GM12873 (cell line): ENCODE measurements at regions not wholly inside any gene's neighbourhood (a gene's known extent, or its start where the extent isn't known, plus 50 kb on each side); places are given as distances from the start of the nearest gene placed in this dataset.

ENCODE experiments used
- TF ChIP-seq, protein P1 (sequence below): IDR thresholded peaks from 2 replicates; pipeline ENCODE4 v1.5.1; 2012; ENCODE audit warnings: low read depth, mild to moderate bottlenecking, moderate library complexity, low read length, control low read depth; ENCODE audit not compliant: insufficient read depth; ENCODE audit errors: missing control alignments

DNA sequence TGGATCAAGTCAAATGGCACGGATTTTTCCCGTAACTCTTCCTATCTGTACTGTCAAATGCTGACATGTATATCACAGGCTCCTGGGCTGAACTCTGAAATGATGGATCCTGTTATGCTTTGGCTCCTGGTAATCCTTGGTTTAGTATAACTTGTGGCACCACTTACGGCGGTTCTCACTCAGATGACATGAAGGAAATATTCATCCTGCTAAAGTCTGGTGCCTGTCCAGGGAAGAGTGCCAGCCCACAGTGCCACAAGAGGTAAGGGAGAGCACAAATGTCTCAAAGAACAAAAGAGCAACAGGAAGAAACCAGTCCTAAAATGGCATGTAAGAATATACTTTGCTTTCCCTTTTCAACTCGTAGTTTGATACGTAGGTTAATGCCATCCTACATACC is 93.1 kb upstream of the TAB2 start:
- TF ChIP-seq, protein P1, sequence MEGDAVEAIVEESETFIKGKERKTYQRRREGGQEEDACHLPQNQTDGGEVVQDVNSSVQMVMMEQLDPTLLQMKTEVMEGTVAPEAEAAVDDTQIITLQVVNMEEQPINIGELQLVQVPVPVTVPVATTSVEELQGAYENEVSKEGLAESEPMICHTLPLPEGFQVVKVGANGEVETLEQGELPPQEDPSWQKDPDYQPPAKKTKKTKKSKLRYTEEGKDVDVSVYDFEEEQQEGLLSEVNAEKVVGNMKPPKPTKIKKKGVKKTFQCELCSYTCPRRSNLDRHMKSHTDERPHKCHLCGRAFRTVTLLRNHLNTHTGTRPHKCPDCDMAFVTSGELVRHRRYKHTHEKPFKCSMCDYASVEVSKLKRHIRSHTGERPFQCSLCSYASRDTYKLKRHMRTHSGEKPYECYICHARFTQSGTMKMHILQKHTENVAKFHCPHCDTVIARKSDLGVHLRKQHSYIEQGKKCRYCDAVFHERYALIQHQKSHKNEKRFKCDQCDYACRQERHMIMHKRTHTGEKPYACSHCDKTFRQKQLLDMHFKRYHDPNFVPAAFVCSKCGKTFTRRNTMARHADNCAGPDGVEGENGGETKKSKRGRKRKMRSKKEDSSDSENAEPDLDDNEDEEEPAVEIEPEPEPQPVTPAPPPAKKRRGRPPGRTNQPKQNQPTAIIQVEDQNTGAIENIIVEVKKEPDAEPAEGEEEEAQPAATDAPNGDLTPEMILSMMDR = no peak

DNA sequence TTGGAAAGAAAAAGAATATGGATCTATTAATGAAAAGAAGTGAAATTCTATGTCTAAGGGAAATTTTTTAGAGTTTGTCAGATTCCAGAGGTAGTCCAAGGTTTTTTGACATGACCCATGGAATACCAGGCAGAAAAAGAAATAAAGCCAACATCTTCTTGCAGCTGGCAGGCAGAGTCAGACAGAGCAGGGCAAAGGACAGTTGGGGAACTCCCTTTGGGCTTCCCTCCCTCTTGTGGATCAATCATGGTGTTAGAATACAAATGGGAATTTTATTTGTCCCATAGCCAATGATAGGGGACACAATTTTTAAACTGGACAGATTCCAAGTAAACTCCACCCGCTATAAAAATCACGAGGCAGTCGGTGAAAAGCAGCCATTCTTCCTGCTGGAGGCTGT is 92.1 kb upstream of the TAB2 start:
- TF ChIP-seq, protein P1 = no peak

DNA sequence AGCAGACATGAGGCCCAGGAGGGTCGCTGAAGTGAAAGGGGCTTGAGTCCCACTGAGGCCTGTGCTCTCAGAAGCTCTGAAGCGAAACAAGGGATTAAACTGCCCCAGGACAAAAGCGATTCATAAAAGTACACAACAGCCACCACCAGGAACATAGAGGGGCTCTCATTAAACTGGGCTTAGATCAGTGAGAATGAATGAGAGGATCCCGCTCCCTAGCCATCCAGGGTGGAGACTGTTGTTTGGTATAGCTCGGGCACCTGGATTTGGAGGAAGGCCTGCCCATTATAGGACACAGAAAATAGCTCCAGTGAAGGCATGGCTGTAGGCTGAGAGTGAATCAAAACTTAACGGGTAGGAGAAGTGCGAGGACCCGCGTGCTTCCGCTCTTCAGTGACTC is 91.6 kb upstream of the TAB2 start:
- TF ChIP-seq, protein P1 = no peak

DNA sequence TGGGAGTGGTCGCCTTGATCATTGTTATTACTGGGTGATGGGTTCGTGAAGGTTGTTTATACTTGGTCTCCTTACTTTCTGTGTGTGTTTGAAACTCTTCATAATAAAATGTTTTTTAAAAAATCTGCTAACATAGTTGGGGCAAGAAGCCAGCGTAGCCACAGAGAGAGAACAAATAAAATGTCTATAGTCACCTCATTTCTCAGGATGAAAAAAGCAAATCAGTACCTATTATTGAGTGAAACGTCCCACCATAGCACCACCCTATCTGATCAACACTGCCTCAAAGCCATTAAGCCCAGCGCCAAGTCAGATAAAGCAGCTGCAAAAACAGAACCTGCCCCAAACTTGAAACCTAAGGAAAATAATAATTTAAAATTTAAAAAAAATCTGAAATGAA is 89.7 kb upstream of the TAB2 start:
- TF ChIP-seq, protein P1 = no peak

DNA sequence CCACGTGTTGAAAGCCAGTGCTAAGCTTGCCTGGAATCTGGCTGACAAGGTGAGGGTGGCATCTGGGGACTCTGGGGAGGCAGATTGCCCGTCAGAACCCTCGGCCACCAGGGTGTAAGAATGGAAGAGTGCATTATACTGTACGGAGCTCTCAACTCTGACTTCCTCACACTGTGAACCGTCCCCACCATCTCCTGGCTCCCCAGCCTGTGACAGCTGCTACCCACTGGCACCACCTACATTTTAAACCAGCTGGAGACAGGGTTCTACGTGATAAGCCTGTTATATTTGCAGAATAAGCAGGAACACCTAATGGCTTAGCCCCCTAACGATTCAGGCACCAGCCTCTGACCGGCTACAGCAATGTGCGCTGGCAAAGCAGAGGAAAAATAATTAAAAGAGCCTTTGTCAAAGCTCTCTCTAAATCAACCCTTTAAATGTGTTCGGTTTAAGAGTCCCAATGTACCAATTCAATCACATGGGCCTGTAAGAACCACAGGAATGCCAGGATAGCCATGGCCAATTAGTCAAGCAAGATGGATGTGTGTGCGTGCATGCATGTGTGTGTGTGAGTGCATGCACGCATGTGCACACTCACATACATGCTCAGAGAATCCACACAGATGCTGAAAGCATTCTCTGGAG is 89.1 kb upstream of the TAB2 start:
- TF ChIP-seq, protein P1 = no peak

DNA sequence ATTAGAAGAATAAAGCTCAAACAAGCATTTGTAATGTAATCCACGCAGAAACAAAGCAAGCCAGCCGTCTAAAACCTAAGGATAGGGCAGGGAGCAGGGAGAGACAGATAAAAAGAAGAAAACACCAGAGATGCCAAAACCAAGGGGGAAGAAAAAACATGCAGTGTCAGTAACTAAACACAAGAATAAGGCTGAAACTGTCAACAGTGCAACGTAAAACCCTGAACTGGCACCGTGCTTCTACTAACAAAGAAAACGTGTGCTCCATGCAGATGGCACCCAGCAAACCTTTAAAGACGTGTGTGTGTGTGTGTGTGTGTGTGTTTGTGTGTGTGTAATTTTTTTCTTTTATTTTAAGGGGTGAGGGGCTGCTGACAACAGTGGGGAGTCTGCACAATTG is 88.4 kb upstream of the TAB2 start:
- TF ChIP-seq, protein P1 = no peak

DNA sequence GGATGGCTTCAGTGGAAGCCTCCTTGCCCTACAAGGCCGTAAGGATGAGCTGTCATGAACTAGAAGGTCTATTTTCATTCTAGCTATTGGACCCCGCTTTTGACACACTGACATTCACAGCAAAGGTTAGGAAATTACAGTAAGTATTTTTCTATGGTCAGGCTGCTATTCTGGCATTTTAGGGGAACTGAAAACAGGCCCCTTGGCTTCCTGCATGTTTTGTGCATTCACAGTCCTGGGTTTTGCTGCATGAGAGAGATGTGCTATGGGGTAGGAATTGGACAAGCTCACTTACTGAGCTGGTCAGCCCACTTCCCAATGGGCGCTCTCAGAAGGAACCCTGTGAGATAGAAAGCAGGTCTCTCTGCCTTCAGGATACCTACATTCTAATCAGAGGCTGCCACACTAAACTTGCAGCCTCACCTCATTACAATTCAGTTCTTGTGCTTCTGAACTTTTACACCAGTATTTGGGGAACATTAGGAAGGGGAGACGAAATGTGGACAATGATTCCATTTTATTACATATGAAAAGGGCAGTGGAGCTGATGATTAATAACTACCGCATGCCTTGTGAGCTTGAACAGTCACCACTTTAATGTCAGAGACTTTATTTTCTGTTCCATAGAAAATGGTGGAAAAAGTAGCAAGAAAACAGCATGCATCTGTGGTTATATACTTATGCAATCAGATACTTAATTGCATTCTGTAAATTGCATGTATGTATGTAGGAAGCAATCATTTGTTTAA is 86.6 kb upstream of the TAB2 start:
- TF ChIP-seq, protein P1 = no peak
